ENCODE measurements at regions not wholly inside any gene's neighbourhood (a gene's known extent, or its start where the extent isn't known, plus 50 kb on each side); places are given as distances from the start of the nearest gene placed in this dataset.

GRCh38 chr2:2800697-2801096 lies 469.6 kb upstream of the MYT1L start:
- Histone ChIP-seq H3K4me3 (ENCODE audit: low read depth, low read length) (no peak overlapping the region), H3K27me3 (replicated peaks; ENCODE audit: control insufficient read depth, insufficient read depth, low read length) (no peaks in the 10 kb centered on the region), H3K4me1 (no peaks in the 10 kb centered on the region), H3K36me3 (ENCODE audit: control insufficient read depth, insufficient read depth, low read length) (no peaks in the 10 kb centered on the region), H3K9me3 (no peaks in the 10 kb centered on the region)
- Mint-ChIP-seq H3K27ac (ENCODE audit: unreplicated experiment) (no peak overlapping the region), H3K4me1 (ENCODE audit: low read depth, unreplicated experiment) (no peaks in the 10 kb centered on the region), H3K4me3 (ENCODE audit: unreplicated experiment) (no peak overlapping the region), H3K9me3 (ENCODE audit: unreplicated experiment) (no peaks in the 10 kb centered on the region), H3K36me3 (ENCODE audit: insufficient read depth, unreplicated experiment) (no peaks in the 10 kb centered on the region), H3K27me3 (ENCODE audit: insufficient read depth, unreplicated experiment) (peaks cover 24% of the 10 kb centered on the region)
- DNase-seq, result no peak
- CTCF ChIA-PET, result no interaction called here
- no TSS peak for BruUV-seq (replicated peaks)
- POLR2A ChIA-PET, result no interaction called here
- no peak for TF ChIP-seq CTCF (IDR thresholded peaks at IDR 0.05; ENCODE audit: insufficient read depth in 1 of 2, low read depth in 1 of 2, low read length in 1 of 2, severe bottlenecking in 1 of 2, unreplicated experiment in 1 of 2)
- intact Hi-C loops (cut with micrococcal nuclease; ENCODE audit: unreplicated experiment), result no loop called here

DNA sequence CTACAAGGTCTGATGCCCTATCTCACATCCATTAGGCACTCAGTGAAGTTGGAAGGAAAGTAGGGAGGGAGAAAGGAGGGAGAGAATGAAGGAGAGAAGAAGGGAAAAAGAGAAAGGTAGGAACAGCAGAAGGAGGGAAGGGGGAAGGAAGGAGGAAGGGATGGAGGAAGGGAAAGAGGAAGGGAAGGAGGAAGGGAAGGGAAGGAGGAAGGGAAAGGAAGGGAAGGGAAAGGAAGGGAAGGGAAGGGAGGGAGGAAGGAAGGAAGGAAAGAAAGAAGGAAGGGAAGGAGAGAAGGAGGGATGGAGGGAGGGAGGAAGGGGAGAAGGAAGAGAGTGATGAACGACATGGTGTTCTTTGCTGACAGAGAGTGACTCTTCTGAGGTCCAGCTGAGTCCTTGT lies 468.9 kb upstream of the MYT1L start:
- H3K4me3 Mint-ChIP-seq (ENCODE audit: unreplicated experiment), result no peak overlapping the region
- H3K4me1 Mint-ChIP-seq (ENCODE audit: low read depth, unreplicated experiment), result no peaks in the 10 kb centered on the region
- no peak overlapping the region for H3K27ac Mint-ChIP-seq (ENCODE audit: unreplicated experiment)
- no peaks in the 10 kb centered on the region for H3K4me1 ChIP-seq
- H3K27me3 ChIP-seq (replicated peaks; ENCODE audit: control insufficient read depth, insufficient read depth, low read length), result no peaks in the 10 kb centered on the region
- H3K36me3 ChIP-seq (ENCODE audit: control insufficient read depth, insufficient read depth, low read length), result no peaks in the 10 kb centered on the region
- intact Hi-C loops (cut with micrococcal nuclease; ENCODE audit: unreplicated experiment), result no loop called here
- TF ChIP-seq CTCF (IDR thresholded peaks at IDR 0.05; ENCODE audit: insufficient read depth in 1 of 2, low read depth in 1 of 2, low read length in 1 of 2, severe bottlenecking in 1 of 2, unreplicated experiment in 1 of 2), result no peak
- H3K27me3 Mint-ChIP-seq (ENCODE audit: insufficient read depth, unreplicated experiment), result peaks cover 21% of the 10 kb centered on the region
- H3K4me3 ChIP-seq (ENCODE audit: low read depth, low read length), result no peak overlapping the region
- H3K36me3 Mint-ChIP-seq (ENCODE audit: insufficient read depth, unreplicated experiment), result no peaks in the 10 kb centered on the region
- ChIA-PET POLR2A (interaction anchor here (0.6 kb wide), 1 partner anchor 30 kb away, joined by 4 read pairs; no protein-coding TSS in a partner anchor), CTCF (no interaction called here)
- no peaks in the 10 kb centered on the region for H3K9me3 ChIP-seq
- DNase-seq, result no peak
- no peaks in the 10 kb centered on the region for H3K9me3 Mint-ChIP-seq (ENCODE audit: unreplicated experiment)
- no TSS peak for BruUV-seq (replicated peaks)

GRCh38 chr2:2799151-2799697 lies 468.1 kb upstream of the MYT1L start:
- no peaks in the 10 kb centered on the region for H3K9me3 Mint-ChIP-seq (ENCODE audit: unreplicated experiment)
- no peaks in the 10 kb centered on the region for H3K4me1 Mint-ChIP-seq (ENCODE audit: low read depth, unreplicated experiment)
- DNase-seq, result no peak
- ChIA-PET CTCF (no interaction called here), POLR2A (no interaction called here)
- H3K27me3 Mint-ChIP-seq (ENCODE audit: insufficient read depth, unreplicated experiment), result peaks cover 18% of the 10 kb centered on the region
- BruUV-seq (replicated peaks), result no TSS peak
- Histone ChIP-seq H3K4me1 (no peaks in the 10 kb centered on the region), H3K9me3 (no peaks in the 10 kb centered on the region), H3K27me3 (replicated peaks; ENCODE audit: control insufficient read depth, insufficient read depth, low read length) (no peaks in the 10 kb centered on the region), H3K36me3 (ENCODE audit: control insufficient read depth, insufficient read depth, low read length) (no peaks in the 10 kb centered on the region), H3K4me3 (ENCODE audit: low read depth, low read length) (no peak overlapping the region)
- H3K4me3 Mint-ChIP-seq (ENCODE audit: unreplicated experiment), result no peak overlapping the region
- intact Hi-C loops (cut with micrococcal nuclease; ENCODE audit: unreplicated experiment), result no loop called here
- no peaks in the 10 kb centered on the region for H3K36me3 Mint-ChIP-seq (ENCODE audit: insufficient read depth, unreplicated experiment)
- H3K27ac Mint-ChIP-seq (ENCODE audit: unreplicated experiment), result no peak overlapping the region
- no peak for TF ChIP-seq CTCF (IDR thresholded peaks at IDR 0.05; ENCODE audit: insufficient read depth in 1 of 2, low read depth in 1 of 2, low read length in 1 of 2, severe bottlenecking in 1 of 2, unreplicated experiment in 1 of 2)

Data from Caco-2 (cell line).